Neural progenitor cell (in vitro differentiated cells): ENCODE measurements at regions not wholly inside any gene's neighbourhood (a gene's known extent, or its start where the extent isn't known, plus 50 kb on each side); places are given as distances from the start of the nearest gene placed in this dataset.

Experiments used
- DNase-seq: peaks from one replicate; pipeline ENCODE4 v3.0.0-alpha.2; 2016; ENCODE audit warnings: low spot score
- H2AFZ ChIP-seq: fragments of 200-600 bp; sonication (generic); replicated peaks from 2 replicates; pipeline ENCODE4 v1.6.1; 2016; ENCODE audit warnings: antibody characterized with exemption
- H3F3A ChIP-seq: fragments of 200-600 bp; sonication (generic); 2 replicates; pipeline ENCODE4 v1.6.1; 2016; ENCODE audit warnings: antibody characterized with exemption, low read depth
- H3K27ac ChIP-seq: fragments of 200-600 bp; sonication (generic); 2 replicates; pipeline ENCODE4 v1.5.1; 2016; ENCODE audit warnings: mild to moderate bottlenecking
- H3K27me3 ChIP-seq: fragments of 200-600 bp; sonication (generic); 2 replicates; pipeline ENCODE4 v1.6.1; 2016; ENCODE audit warnings: mild to moderate bottlenecking, moderate library complexity
- H3K36me3 ChIP-seq: fragments of 200-600 bp; sonication (generic); 2 replicates; pipeline ENCODE4 v1.5.1; 2016
- H3K4me1 ChIP-seq: fragments of 200-600 bp; sonication (generic); 2 replicates; pipeline ENCODE4 v1.6.1; 2016; ENCODE audit warnings: mixed run types
- H3K4me2 ChIP-seq: fragments of 200-600 bp; sonication (generic); 2 replicates; pipeline ENCODE4 v1.6.1; 2016
- H3K4me3 ChIP-seq: fragments of 200-600 bp; sonication (generic); 2 replicates; pipeline ENCODE4 v1.5.1; 2016
- H3K79me2 ChIP-seq: fragments of 200-600 bp; sonication (generic); 2 replicates; pipeline ENCODE4 v1.6.1; 2016; ENCODE audit warnings: low read depth
- H3K9ac ChIP-seq: fragments of 200-600 bp; sonication (generic); 2 replicates; pipeline ENCODE4 v1.6.1; 2016
- H3K9me3 ChIP-seq: fragments of 200-600 bp; sonication (generic); 2 replicates; pipeline ENCODE4 v1.5.1; 2016; ENCODE audit warnings: low read depth
- H4K20me1 ChIP-seq: fragments of 200-600 bp; sonication (generic); 2 replicates; pipeline ENCODE4 v1.6.1; 2016; ENCODE audit warnings: low read depth
- H3K27ac Mint-ChIP-seq: 3 replicates; pipeline ENCODE4 v1.8.0; 2021; ENCODE audit warnings: mixed read lengths
- H3K27me3 Mint-ChIP-seq: 2 replicates; pipeline ENCODE4 v1.8.0; 2022; ENCODE audit warnings: low read depth, mild to moderate bottlenecking, inconsistent platforms, moderate library complexity, mixed read lengths; ENCODE audit not compliant: insufficient read depth
- H3K36me3 Mint-ChIP-seq: 3 replicates; pipeline ENCODE4 v1.8.0; 2021; ENCODE audit warnings: mixed read lengths
- H3K4me1 Mint-ChIP-seq: 3 replicates; pipeline ENCODE4 v1.8.0; 2021; ENCODE audit warnings: mixed read lengths
- H3K4me3 Mint-ChIP-seq: 3 replicates; pipeline ENCODE4 v1.8.0; 2021; ENCODE audit warnings: mild to moderate bottlenecking, moderate library complexity, mixed read lengths
- H3K9me3 Mint-ChIP-seq: 3 replicates; pipeline ENCODE4 v1.8.0; 2020; ENCODE audit warnings: mixed read lengths
- CTCF ChIP-seq: fragments of 200-600 bp; sonication (generic); IDR thresholded peaks from 2 replicates; pipeline ENCODE4 v1.5.1; 2017; ENCODE audit warnings: antibody characterized with exemption, mild to moderate bottlenecking
- EZH2 ChIP-seq: fragments of 200-600 bp; sonication (generic); IDR thresholded peaks from 2 replicates; pipeline ENCODE4 v1.6.1; 2017; ENCODE audit warnings: antibody characterized with exemption, mild to moderate bottlenecking, moderate library complexity
- EZH2phosphoT487 ChIP-seq: fragments of 200-600 bp; sonication (generic); IDR thresholded peaks from 2 replicates; pipeline ENCODE4 v1.6.1; 2017; ENCODE audit warnings: antibody characterized with exemption

- TF ChIP-seq CTCF, result no peak
- TF ChIP-seq EZH2, result no peak
- no peak for TF ChIP-seq EZH2phosphoT487
- Histone ChIP-seq H4K20me1 (no peaks in the 10 kb centered on the region), H3K4me3 (no peak overlapping the region), H3K36me3 (no peaks in the 10 kb centered on the region), H3K9ac (no peak overlapping the region), H2AFZ (no peak overlapping the region), H3K27ac (no peak overlapping the region), H3K79me2 (no peaks in the 10 kb centered on the region), H3K4me2 (no peak overlapping the region), H3K9me3 (no peaks in the 10 kb centered on the region), H3F3A (no peaks in the 10 kb centered on the region), H3K27me3 (no peaks in the 10 kb centered on the region), H3K4me1 (peaks cover 5% of the 10 kb centered on the region)
- peaks cover 8% of the 10 kb centered on the region for H3K4me1 Mint-ChIP-seq
- peaks cover 4% of the 10 kb centered on the region for H3K9me3 Mint-ChIP-seq
- no peak for DNase-seq
- peaks cover 4% of the 10 kb centered on the region for H3K27me3 Mint-ChIP-seq
- peaks cover 2% of the 10 kb centered on the region for H3K36me3 Mint-ChIP-seq
- H3K27ac Mint-ChIP-seq, result no peak overlapping the region
- H3K4me3 Mint-ChIP-seq, result no peak overlapping the region
These were observed 72.6 kb downstream of the FOXD1 start for GRCh38 chr5:73375949-73376348.

DNA sequence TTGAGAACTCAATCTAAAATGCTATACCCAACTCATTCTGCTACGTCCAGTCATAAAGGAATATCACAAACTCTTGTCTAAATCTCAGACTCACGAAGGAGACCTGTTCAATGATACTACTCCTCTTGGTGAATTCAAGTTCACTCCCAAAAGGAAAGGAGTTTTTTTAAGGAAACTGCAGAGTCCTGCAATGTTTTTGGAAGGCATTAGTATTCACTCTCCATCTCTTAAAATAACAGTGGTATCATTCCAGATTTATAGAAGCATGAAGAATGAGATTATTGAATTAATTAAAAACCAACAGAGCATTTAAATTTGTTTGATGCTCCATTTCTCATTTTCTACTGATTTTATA, 73.4 kb downstream of the FOXD1 start:
- no peak for DNase-seq
- H3K36me3 Mint-ChIP-seq, result no peaks in the 10 kb centered on the region
- H3K27ac Mint-ChIP-seq, result no peak overlapping the region
- Histone ChIP-seq H3K27me3 (no peaks in the 10 kb centered on the region), H3K9ac (no peak overlapping the region), H3K79me2 (no peaks in the 10 kb centered on the region), H3K27ac (no peak overlapping the region), H3K36me3 (no peaks in the 10 kb centered on the region), H3K4me3 (no peak overlapping the region), H3K9me3 (no peaks in the 10 kb centered on the region), H3K4me2 (no peak overlapping the region), H4K20me1 (no peaks in the 10 kb centered on the region), H3F3A (no peaks in the 10 kb centered on the region), H3K4me1 (peaks cover 5% of the 10 kb centered on the region), H2AFZ (no peak overlapping the region)
- TF ChIP-seq EZH2phosphoT487, result no peak
- TF ChIP-seq CTCF, result no peak
- no peak for TF ChIP-seq EZH2
- H3K9me3 Mint-ChIP-seq, result peaks cover 2% of the 10 kb centered on the region
- H3K4me1 Mint-ChIP-seq, result peaks cover 8% of the 10 kb centered on the region
- H3K27me3 Mint-ChIP-seq, result peaks cover 4% of the 10 kb centered on the region
- no peak overlapping the region for H3K4me3 Mint-ChIP-seq

GRCh38 chr5:73374520-73375190, 73.9 kb downstream of the FOXD1 start:
- H3F3A ChIP-seq, result no peaks in the 10 kb centered on the region
- no peaks in the 10 kb centered on the region for H4K20me1 ChIP-seq
- Mint-ChIP-seq H3K27me3 (peaks cover 6% of the 10 kb centered on the region), H3K9me3 (peaks cover under 1% of the 10 kb centered on the region), H3K4me1 (peaks cover 12% of the 10 kb centered on the region), H3K4me3 (no peak overlapping the region), H3K36me3 (no peaks in the 10 kb centered on the region), H3K27ac (no peak overlapping the region)
- DNase-seq, result no peak
- no peaks in the 10 kb centered on the region for H3K79me2 ChIP-seq
- no peaks in the 10 kb centered on the region for H3K9me3 ChIP-seq
- no peak overlapping the region for H3K27ac ChIP-seq
- TF ChIP-seq CTCF, result no peak
- TF ChIP-seq EZH2, result no peak
- TF ChIP-seq EZH2phosphoT487, result no peak
- no peaks in the 10 kb centered on the region for H3K36me3 ChIP-seq
- H3K4me2 ChIP-seq, result no peak overlapping the region
- no peak overlapping the region for H2AFZ ChIP-seq
- H3K4me3 ChIP-seq, result no peak overlapping the region
- H3K27me3 ChIP-seq, result no peaks in the 10 kb centered on the region
- peaks cover 5% of the 10 kb centered on the region for H3K4me1 ChIP-seq
- H3K9ac ChIP-seq, result no peak overlapping the region
